WERI-Rb-1 (cell line): ENCODE measurements at regions not wholly inside any gene's neighbourhood (a gene's known extent, or its start where the extent isn't known, plus 50 kb on each side); places are given as distances from the start of the nearest gene placed in this dataset.

Experiments
- DNase-seq: peaks from one replicate; pipeline ENCODE4 v3.0.0-alpha.2; 2020
- H3K27ac ChIP-seq: fragments of 250-450 bp; sonication (Bioruptor Pico); 2 replicates; pipeline ENCODE4 v1.5.1; 2020; ENCODE audit warnings: mild to moderate bottlenecking, moderate library complexity
- H3K27me3 ChIP-seq: fragments of 250-450 bp; sonication (Bioruptor Pico); 2 replicates; pipeline ENCODE4 v1.5.1; 2021; ENCODE audit warnings: mild to moderate bottlenecking, low read depth, moderate library complexity; ENCODE audit not compliant: insufficient read depth, severe bottlenecking
- H3K36me3 ChIP-seq: fragments of 250-450 bp; sonication (Bioruptor Pico); 2 replicates; pipeline ENCODE4 v1.5.1; 2020; ENCODE audit warnings: mild to moderate bottlenecking, moderate library complexity
- H3K4me3 ChIP-seq: 2 replicates; pipeline ENCODE4 v1.5.1; 2011; ENCODE audit warnings: low read depth, mild to moderate bottlenecking, control low read depth, low read length
- H3K9me3 ChIP-seq: fragments of 250-450 bp; sonication (Bioruptor Pico); 2 replicates; pipeline ENCODE4 v1.5.1; 2021; ENCODE audit warnings: mild to moderate bottlenecking, moderate library complexity; ENCODE audit not compliant: severe bottlenecking
- TF ChIP-seq, protein P1 (sequence below): IDR thresholded peaks from 2 replicates; pipeline ENCODE4 v1.5.1; 2011; ENCODE audit warnings: low read depth, mild to moderate bottlenecking, control low read depth, inconsistent platforms, low read length

DNA sequence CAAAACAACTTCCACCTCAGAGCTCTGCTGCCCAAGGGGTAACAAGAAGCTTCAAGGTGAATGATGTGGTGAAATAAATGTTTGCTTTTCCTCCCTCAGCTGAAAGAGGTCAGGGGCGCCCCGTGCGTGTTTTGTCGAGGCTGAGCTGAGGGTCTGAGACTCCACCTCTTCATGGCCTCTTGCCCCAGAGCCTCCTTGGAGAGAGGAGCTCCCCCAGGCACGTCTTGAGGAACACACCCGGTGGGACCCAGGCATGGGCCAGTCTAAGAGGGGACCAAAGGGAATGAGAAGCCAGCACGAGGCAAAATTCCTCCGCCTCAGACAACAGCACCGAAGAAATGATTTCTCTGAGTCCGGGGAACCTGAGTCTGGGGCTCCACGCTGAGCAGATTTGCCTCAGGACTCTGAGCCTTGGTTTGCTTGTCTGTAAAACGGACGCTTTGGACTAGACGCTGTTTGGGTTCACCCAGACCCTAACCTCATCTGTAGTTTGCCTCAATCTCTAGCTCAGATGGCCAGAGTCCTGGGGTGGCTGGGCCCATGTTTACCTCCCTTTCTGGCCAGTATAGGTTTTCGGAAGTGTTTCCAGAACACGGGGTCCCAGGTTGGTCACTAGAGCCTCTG lies 56.4 kb upstream of the ODC1 start:
- H3K27ac ChIP-seq: no peak overlapping the region
- DNase-seq: no peak
- TF ChIP-seq, protein P1, sequence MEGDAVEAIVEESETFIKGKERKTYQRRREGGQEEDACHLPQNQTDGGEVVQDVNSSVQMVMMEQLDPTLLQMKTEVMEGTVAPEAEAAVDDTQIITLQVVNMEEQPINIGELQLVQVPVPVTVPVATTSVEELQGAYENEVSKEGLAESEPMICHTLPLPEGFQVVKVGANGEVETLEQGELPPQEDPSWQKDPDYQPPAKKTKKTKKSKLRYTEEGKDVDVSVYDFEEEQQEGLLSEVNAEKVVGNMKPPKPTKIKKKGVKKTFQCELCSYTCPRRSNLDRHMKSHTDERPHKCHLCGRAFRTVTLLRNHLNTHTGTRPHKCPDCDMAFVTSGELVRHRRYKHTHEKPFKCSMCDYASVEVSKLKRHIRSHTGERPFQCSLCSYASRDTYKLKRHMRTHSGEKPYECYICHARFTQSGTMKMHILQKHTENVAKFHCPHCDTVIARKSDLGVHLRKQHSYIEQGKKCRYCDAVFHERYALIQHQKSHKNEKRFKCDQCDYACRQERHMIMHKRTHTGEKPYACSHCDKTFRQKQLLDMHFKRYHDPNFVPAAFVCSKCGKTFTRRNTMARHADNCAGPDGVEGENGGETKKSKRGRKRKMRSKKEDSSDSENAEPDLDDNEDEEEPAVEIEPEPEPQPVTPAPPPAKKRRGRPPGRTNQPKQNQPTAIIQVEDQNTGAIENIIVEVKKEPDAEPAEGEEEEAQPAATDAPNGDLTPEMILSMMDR: no peak
- no peaks in the 10 kb centered on the region for H3K36me3 ChIP-seq
- no peak overlapping the region for H3K4me3 ChIP-seq
- no peaks in the 10 kb centered on the region for H3K9me3 ChIP-seq
- no peaks in the 10 kb centered on the region for H3K27me3 ChIP-seq

DNA sequence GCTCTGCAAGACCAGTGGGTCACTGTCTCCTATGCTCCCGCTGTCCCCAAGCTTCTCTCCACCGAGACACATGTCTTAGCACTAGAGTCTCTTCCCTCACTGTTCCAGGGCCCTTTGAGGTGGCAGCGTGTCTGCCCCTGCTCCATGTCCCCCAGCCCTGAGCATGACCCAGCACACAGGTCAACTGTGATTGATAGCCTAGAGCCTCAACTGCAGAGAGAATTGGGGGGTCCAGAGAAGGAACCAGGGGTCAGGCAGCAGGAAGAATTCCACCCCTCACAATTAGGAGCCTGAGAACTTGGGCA lies 54.6 kb upstream of the ODC1 start:
- no peak overlapping the region for H3K4me3 ChIP-seq
- H3K36me3 ChIP-seq: no peaks in the 10 kb centered on the region
- TF ChIP-seq, protein P1: no peak
- H3K9me3 ChIP-seq: no peaks in the 10 kb centered on the region
- DNase-seq: no peak
- no peaks in the 10 kb centered on the region for H3K27me3 ChIP-seq
- H3K27ac ChIP-seq: no peak overlapping the region

DNA sequence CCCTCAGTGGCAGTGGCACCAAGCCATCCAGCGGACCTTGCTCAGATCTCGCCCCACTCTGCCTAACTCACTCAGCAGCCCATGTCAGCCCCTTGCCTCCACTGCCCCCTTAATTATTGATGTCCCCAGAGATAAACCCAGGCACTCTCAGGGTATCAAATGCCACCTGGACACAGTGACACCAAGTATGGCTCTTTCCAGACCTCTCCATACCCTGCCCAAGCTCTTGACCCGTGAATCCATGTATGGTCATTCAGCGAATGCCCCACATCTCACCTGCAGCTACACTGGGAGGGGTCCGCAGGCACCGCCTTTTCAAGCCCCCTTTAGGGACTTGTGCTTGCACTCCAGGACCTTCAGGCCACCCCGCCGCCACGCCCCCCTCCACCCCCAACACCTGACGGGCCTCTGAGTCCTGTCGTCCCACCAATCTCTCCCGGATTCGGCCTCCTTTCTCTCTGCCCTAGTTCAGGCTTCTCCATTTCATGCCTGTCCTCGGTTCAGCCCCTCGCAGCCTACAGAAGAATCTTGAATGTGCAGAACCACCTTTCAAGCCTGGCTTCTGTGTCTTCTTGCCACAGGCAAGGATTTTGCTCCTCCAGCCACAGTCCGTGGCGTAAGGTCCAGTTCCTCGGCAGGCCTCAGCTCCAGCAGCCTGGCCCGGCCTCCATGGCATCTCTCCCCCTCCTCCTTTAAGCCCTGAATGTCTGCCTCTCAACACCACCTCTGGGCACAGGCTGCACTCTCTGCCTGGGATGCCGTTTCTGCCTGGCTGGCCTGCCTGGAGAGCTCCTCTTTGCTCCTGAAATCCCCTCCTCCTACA lies 54.1 kb upstream of the ODC1 start:
- no peaks in the 10 kb centered on the region for H3K27me3 ChIP-seq

DNA sequence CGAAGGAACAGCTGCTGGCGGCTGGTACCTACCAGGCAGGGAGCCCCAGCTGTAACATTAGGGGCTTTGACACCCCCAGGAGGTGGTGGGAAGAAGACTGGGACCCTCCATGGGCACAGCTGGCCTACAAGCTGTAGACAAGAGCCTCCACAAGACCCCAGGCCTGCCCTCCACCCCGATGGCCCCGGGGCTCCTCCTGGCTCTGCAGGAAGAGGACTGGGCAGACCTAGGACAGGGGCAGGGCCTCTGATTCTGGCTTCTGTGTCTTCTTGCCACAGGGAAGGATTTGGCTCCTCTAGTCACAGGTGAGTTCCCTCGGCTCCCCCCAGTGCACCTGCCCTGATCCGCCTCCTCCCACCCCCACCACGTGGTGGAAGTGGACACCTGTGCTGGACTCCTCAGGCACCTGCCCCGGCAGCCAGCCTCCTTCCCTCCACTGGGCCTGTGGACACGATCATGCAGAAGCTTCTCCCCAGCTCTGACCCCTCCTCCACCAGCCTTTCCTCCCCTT lies 53.4 kb upstream of the ODC1 start:
- no peak overlapping the region for H3K4me3 ChIP-seq
- TF ChIP-seq, protein P1: no peak
- H3K27me3 ChIP-seq: no peaks in the 10 kb centered on the region
- no peaks in the 10 kb centered on the region for H3K36me3 ChIP-seq
- H3K27ac ChIP-seq: no peak overlapping the region
- no peaks in the 10 kb centered on the region for H3K9me3 ChIP-seq
- DNase-seq: no peak

More for the DNA sequence above, 54.1 kb upstream of the ODC1 start:
- no peak overlapping the region for H3K4me3 ChIP-seq
- H3K36me3 ChIP-seq: no peaks in the 10 kb centered on the region
- H3K9me3 ChIP-seq: no peaks in the 10 kb centered on the region
- H3K27ac ChIP-seq: no peak overlapping the region
- no peak for DNase-seq
- TF ChIP-seq, protein P1: no peak

DNA sequence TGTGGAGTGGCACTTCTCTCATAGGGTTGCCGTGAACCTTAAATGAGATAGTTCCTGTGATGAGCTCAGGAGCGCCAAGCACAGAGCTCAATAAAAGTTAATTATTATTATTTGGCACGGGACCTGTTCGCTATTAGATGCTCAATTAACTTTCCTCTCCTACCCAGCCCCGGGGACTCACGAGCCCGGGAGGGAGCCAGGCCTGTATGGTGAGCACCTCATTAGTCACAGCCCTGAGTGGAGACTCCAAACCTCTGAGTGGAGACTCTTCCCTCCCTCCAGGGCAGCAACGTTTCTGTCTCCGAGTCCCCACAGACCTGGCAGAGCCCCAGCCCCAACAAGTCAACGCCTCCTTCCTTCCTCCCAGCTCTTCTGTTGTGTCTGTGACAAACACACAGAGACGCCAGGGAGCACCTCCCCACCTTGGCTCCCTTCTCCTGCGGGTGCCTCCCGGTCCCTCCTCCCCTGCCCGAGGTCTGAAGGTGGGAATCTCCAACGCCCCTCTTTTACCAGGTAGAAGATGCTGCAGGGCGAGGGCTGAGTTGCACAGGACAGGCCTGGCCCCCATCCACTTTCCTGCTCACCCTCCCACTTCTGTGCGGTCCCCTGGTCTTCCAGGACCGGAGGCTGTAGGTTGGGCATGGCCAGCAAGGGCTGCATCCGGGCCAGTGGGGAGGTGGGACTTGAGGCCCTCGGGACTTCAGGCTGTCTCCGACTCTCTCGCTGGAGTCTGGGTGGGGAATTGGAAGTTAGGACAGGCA lies 52.7 kb upstream of the ODC1 start:
- TF ChIP-seq, protein P1: no peak
- DNase-seq: no peak
- no peaks in the 10 kb centered on the region for H3K36me3 ChIP-seq
- no peak overlapping the region for H3K4me3 ChIP-seq
- H3K27ac ChIP-seq: no peak overlapping the region
- no peaks in the 10 kb centered on the region for H3K27me3 ChIP-seq
- no peaks in the 10 kb centered on the region for H3K9me3 ChIP-seq
